ENCODE measurements at regions not wholly inside any gene's neighbourhood (a gene's known extent, or its start where the extent isn't known, plus 50 kb on each side); places are given as distances from the start of the nearest gene placed in this dataset.
A peak's percentile ranks its signal among the peaks of the same experiment; 100 is the strongest.
"Not testable (repeated sequence)": the region's sequence is repeated elsewhere in the genome, so short reads cannot be mapped to it uniquely, and the experiment has no call there.

GRCh38 chr4:11070813-11071212, 357.9 kb downstream of the HS3ST1 start:
- no peaks in the 10 kb centered on the region for H3K27me3 Mint-ChIP-seq (ENCODE audit: unreplicated experiment)
- DNase-seq (ENCODE audit: low spot score) = no peak
- TF ChIP-seq CTCF (IDR thresholded peaks at IDR 0.05; ENCODE audit: unreplicated experiment) = no peak

GRCh38 chr4:11069581-11070211, 359.0 kb downstream of the HS3ST1 start:
- H3K4me3 Mint-ChIP-seq (ENCODE audit: unreplicated experiment) = no peak overlapping the region
- no peaks in the 10 kb centered on the region for H3K4me1 Mint-ChIP-seq (ENCODE audit: unreplicated experiment)
- no peak for TF ChIP-seq CTCF (IDR thresholded peaks at IDR 0.05; ENCODE audit: unreplicated experiment)
- H3K27ac Mint-ChIP-seq (ENCODE audit: unreplicated experiment) = no peak overlapping the region
- no peaks in the 10 kb centered on the region for H3K9me3 Mint-ChIP-seq (ENCODE audit: unreplicated experiment)
- DNase-seq (ENCODE audit: low spot score) = no peak
- H3K27me3 Mint-ChIP-seq (ENCODE audit: unreplicated experiment) = no peaks in the 10 kb centered on the region
- no peaks in the 10 kb centered on the region for H3K36me3 Mint-ChIP-seq (ENCODE audit: low read depth, unreplicated experiment)

More at GRCh38 chr4:11070813-11071212, 357.9 kb downstream of the HS3ST1 start:
- Mint-ChIP-seq H3K9me3 (ENCODE audit: unreplicated experiment) (no peaks in the 10 kb centered on the region), H3K36me3 (ENCODE audit: low read depth, unreplicated experiment) (no peaks in the 10 kb centered on the region), H3K4me3 (ENCODE audit: unreplicated experiment) (no peak overlapping the region), H3K27ac (ENCODE audit: unreplicated experiment) (no peak overlapping the region), H3K4me1 (ENCODE audit: unreplicated experiment) (no peaks in the 10 kb centered on the region)

GRCh38 chr4:11069083-11069482, 359.6 kb downstream of the HS3ST1 start:
- H3K36me3 Mint-ChIP-seq (ENCODE audit: low read depth, unreplicated experiment) = no peaks in the 10 kb centered on the region
- no peaks in the 10 kb centered on the region for H3K4me1 Mint-ChIP-seq (ENCODE audit: unreplicated experiment)
- no peaks in the 10 kb centered on the region for H3K27me3 Mint-ChIP-seq (ENCODE audit: unreplicated experiment)
- H3K27ac Mint-ChIP-seq (ENCODE audit: unreplicated experiment) = no peak overlapping the region
- no peak for DNase-seq (ENCODE audit: low spot score)
- TF ChIP-seq CTCF (IDR thresholded peaks at IDR 0.05; ENCODE audit: unreplicated experiment) = no peak
- H3K4me3 Mint-ChIP-seq (ENCODE audit: unreplicated experiment) = no peak overlapping the region
- H3K9me3 Mint-ChIP-seq (ENCODE audit: unreplicated experiment) = no peaks in the 10 kb centered on the region

GRCh38 chr4:11066584-11066983, 362.1 kb downstream of the HS3ST1 start:
- H3K27me3 Mint-ChIP-seq (ENCODE audit: unreplicated experiment); H3K36me3 Mint-ChIP-seq (ENCODE audit: low read depth, unreplicated experiment); H3K4me1 Mint-ChIP-seq (ENCODE audit: unreplicated experiment); H3K9me3 Mint-ChIP-seq (ENCODE audit: unreplicated experiment); H3K27ac Mint-ChIP-seq (ENCODE audit: unreplicated experiment): not testable (repeated sequence)
- DNase-seq (ENCODE audit: low spot score) = peak; percentile 5
- H3K4me3 Mint-ChIP-seq (ENCODE audit: unreplicated experiment) = peak overlapping the region; percentile 83

- not testable (repeated sequence) for H3K4me3 Mint-ChIP-seq (ENCODE audit: unreplicated experiment); H3K4me1 Mint-ChIP-seq (ENCODE audit: unreplicated experiment); H3K36me3 Mint-ChIP-seq (ENCODE audit: low read depth, unreplicated experiment); DNase-seq (ENCODE audit: low spot score); H3K9me3 Mint-ChIP-seq (ENCODE audit: unreplicated experiment); H3K27me3 Mint-ChIP-seq (ENCODE audit: unreplicated experiment); H3K27ac Mint-ChIP-seq (ENCODE audit: unreplicated experiment)
Measured at GRCh38 chr4:11060637-11061036, 368.1 kb downstream of the HS3ST1 start.

GRCh38 chr4:11054937-11055336, 370.4 kb upstream of the CLNK start:
- DNase-seq (ENCODE audit: low spot score); H3K27ac Mint-ChIP-seq (ENCODE audit: unreplicated experiment); H3K36me3 Mint-ChIP-seq (ENCODE audit: low read depth, unreplicated experiment); H3K4me3 Mint-ChIP-seq (ENCODE audit: unreplicated experiment); H3K4me1 Mint-ChIP-seq (ENCODE audit: unreplicated experiment); H3K27me3 Mint-ChIP-seq (ENCODE audit: unreplicated experiment); H3K9me3 Mint-ChIP-seq (ENCODE audit: unreplicated experiment): not testable (repeated sequence)

All from endothelial cell (in vitro differentiated cells).